Fibroblast of lung (primary cell): ENCODE measurements at regions not wholly inside any gene's neighbourhood (a gene's known extent, or its start where the extent isn't known, plus 50 kb on each side); places are given as distances from the start of the nearest gene placed in this dataset.

Experiments used
- EZH2 ChIP-seq: IDR thresholded peaks from 2 replicates; pipeline ENCODE4 v1.5.1; 2012; ENCODE audit warnings: low read length, control low read depth, mild to moderate bottlenecking; ENCODE audit errors: missing control alignments
- TF ChIP-seq, protein P1 (sequence below), 2 donors: IDR thresholded peaks in 1 of 2; conservative IDR thresholded peaks in 1 of 2; 1 replicate in 1 of 2; 2 replicates in 1 of 2; pipeline ENCODE4 v1.5.1; 2011 to 2012; ENCODE audit warnings: low read length in 2 of 2, control low read depth in 1 of 2, inconsistent platforms in 1 of 2, low read depth in 1 of 2, mild to moderate bottlenecking in 1 of 2

DNA sequence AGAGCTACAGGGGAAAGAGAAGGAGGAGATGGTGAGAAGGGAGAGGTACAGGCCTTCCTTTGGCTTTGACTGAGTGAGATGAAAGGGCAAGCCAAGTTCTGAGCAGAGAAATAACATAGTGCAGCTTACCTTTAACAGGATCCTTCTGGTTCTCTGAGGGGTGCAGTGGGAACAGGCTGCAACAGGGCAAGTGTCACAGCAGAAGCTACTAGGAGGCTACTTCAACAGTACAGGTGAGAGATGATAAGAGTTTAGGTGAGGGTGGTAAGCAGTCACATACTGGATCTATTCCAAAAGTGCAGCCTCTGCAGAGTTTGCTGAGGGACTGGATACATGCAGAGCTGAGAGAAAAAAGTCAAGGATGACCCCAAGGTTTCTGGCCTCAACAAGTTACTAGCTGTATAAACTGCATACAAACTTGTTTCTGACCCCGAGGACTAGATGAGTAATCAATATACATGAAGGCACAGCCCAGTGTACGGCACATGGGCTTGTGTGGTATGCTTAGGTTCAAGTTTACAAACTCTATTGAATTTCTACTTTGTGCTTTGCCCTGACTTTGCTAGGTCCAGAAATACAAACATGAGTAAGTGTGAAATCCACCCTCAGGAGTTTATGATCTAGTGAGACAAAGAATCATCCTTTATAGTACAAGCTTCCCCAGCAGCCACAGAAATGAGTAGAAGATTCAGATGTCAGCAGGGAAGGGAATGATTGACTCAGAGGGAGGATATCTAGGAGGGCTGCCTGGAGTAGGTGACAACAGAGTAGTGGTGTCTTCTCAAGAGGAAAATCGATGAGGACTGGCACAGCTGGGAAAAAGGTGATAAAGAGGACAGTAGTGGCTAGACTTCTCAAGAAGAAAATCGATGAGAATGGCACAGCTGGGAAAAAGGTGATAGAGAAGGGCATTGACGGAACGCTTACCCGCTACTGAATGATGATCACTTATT is 78.2 kb upstream of the TJP1 start:
- TF ChIP-seq, protein P1, sequence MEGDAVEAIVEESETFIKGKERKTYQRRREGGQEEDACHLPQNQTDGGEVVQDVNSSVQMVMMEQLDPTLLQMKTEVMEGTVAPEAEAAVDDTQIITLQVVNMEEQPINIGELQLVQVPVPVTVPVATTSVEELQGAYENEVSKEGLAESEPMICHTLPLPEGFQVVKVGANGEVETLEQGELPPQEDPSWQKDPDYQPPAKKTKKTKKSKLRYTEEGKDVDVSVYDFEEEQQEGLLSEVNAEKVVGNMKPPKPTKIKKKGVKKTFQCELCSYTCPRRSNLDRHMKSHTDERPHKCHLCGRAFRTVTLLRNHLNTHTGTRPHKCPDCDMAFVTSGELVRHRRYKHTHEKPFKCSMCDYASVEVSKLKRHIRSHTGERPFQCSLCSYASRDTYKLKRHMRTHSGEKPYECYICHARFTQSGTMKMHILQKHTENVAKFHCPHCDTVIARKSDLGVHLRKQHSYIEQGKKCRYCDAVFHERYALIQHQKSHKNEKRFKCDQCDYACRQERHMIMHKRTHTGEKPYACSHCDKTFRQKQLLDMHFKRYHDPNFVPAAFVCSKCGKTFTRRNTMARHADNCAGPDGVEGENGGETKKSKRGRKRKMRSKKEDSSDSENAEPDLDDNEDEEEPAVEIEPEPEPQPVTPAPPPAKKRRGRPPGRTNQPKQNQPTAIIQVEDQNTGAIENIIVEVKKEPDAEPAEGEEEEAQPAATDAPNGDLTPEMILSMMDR (conservative IDR thresholded peaks at IDR 0.05 in 1 of 2, IDR thresholded peaks at IDR 0.05 in 1 of 2; ENCODE audit: low read depth in 1 of 2, low read length in 2 of 2), result no peak
- no peak for TF ChIP-seq EZH2
